Germinal center (tissue), 1 donor: ENCODE measurements at regions not wholly inside any gene's neighbourhood (a gene's known extent, or its start where the extent isn't known, plus 50 kb on each side); places are given as distances from the start of the nearest gene placed in this dataset.

Source experiments
- DNase-seq: peaks from one replicate; pipeline ENCODE4 v3.0.0; 2012; ENCODE audit warnings: mixed read lengths, low spot score

DNA sequence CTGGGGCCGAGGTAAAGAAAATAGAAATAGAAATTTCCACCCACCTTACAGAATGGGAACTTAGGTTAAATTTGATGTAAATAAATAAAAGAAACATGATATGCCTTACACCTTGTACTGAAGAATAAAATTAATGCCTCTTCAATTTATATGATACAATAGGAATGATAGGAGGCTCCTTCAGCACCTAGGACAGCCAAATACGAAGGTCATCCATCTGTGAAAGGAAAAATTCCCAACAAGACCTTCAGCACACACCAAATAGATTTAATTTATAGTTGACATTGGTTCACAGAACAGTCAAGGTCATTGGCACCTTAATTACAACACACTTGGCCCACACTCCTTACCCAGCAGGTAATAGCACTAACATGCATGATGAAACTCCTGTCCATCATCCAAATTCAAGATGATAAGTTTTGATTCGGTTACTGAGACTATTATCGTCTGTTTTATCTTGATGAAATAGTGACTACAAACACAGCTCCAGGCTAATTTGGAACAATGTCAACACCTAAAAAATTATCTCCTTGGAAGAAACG lies 250.9 kb downstream of the SNX13 start:
- no peak for DNase-seq

GRCh38 chr7:17690030-17690429 lies 250.3 kb downstream of the SNX13 start:
- DNase-seq, result no peak

DNA sequence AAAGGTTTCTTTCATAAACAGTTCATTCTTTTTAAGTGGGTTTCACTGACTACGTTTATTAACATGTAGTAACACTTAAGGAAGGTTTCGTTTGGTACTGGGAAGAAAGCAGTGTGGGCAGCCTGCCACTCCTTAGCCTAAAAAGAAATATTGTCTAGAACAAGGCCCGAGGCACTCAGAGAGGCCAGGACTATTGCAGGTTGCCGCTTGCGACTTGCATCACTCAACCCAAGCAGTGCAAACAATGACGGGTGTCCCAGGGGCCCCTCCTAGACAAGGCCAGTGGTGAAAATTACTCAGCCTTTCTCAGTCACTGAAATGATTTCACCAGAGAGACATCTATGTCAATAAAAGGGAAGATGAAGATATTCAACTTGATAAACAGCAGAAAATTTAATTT lies 243.9 kb downstream of the SNX13 start:
- DNase-seq, result no peak

DNA sequence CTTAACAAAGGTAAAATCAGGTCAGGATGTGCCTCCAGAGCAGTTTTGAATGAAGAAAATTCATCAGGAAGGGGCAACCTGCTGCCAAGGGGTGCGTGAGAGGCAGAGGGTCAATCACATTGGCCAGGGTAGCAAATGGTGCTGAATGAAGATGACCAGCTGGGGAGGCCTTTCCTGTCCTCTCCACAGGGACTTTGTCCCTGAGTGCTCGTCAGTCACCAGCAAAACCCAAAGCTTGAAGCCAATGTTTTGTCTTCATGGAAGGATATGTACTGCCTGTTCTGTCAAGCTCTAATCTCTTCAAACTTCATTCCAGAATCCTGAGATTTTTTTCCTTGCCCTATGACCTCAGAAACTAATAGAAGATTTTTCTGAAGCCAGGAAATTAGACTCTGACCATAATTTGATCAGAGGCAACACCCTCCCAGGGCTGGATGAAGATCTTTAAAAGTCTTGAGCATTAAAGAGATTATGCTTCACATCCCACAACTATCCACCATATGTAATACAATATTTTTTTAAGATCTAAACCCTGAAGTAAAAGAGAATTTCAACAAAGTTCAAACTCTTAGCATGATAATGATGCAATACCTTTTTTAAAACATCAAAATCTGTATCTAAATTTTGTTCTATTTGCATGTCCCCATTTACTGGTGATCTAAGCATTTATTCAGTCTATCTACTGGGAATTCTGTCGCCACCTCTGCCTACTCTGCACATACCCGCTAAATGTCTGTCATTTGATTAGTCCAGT lies 243.0 kb downstream of the SNX13 start:
- no peak for DNase-seq

DNA sequence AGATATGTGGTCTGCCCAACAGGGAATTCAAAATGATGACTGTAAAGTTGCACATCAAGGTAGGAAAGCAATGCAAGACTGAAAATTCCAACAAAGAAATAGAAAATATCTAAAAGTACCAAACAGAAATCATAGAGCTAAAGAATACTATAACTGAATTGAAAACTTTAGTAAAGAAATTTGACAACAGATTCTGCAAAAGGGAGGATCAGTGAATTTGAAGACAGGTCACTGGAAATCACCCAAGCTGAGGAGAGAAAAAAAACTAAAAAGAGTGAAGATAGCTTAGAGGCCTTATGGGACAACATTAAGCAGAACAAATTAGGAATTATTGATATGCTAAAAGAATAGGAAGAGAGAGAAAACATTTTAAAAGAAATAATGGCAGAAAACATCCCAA lies 240.6 kb downstream of the SNX13 start:
- DNase-seq, result no peak

GRCh38 chr7:17700138-17700537 lies 240.2 kb downstream of the SNX13 start:
- no peak for DNase-seq

DNA sequence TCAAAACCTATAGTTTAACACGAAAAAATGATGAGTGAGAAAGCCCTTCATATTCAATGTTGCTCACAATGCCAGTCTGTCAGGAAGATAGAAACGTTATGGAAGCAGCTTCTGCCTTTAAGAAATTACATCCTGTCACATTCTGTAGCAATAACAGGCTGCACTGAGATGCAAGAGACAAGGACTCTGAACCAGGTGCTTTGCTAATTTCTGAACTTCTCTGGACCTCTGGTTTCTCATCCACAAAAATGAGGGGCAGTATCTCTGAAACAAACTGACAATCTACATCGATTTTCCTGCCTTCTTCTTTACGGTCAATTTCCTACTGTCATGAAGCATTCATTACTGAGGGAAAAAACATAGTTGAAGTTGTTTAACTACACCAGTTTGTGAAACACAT lies 234.0 kb downstream of the SNX13 start:
- no peak for DNase-seq

DNA sequence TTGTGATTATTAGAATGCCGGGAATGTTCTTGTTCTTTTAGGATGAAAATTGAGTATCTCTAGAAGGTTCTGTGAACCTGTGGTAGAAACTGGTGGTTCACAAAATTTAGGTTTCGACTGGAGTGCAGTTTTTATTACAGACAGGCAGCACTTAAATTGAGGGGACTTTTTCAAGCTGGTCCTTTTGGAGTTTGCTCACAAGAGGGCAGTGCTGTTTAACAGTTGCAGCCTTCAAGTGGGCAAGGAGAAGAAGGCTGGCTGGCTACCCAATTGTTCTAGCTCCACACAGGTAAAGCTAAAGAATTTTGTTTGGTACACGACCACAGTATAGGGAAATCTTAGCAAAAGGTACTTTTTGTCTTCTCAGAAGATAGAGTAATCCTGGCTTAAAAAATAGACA lies 233.6 kb downstream of the SNX13 start:
- DNase-seq, result peak; percentile 33

DNA sequence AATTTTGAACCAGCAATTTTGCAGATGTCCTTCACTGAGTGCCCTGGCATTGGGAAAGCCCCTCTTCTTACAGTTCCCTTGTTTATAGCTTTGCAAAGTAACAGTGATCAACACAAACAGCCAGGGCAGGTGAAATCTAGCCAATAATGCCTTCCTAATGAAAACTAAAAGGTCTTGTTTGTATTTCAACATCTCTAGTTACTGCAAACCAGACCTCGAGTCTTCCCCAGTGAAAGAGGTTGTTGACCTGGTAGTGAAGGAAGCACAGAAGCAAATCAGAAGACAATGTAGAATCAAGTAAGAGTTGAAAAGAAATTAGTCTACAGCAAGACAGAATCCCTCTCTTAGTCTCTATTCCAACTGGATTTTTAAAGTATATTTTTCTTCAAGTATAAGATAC lies 231.2 kb downstream of the SNX13 start:
- no peak for DNase-seq

DNA sequence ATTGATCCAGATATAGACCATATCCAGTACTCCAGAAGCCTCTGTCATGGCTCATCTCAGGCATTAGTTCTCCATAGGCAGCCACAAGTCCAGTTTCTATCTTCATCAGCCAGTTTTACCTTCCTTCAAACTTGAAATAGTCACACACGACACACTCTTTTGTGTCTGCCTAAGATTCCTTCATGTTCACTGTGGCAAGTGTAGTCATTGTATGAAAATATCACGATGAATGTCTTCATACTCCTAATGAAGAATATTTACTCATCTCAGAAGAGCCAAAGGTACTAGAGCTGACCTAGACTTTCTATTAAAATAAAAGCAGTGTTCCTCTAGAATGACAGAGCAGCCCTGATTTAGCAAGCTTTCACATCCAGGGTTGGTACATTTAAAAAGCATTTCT lies 230.7 kb downstream of the SNX13 start:
- DNase-seq, result no peak

GRCh38 chr7:17710312-17710711 lies 230.0 kb downstream of the SNX13 start:
- no peak for DNase-seq

- no peak for DNase-seq
Measured at GRCh38 chr7:17713584-17713983, 226.7 kb downstream of the SNX13 start.

- DNase-seq, result no peak
Measured at GRCh38 chr7:17716816-17717215, 223.5 kb downstream of the SNX13 start.

DNA sequence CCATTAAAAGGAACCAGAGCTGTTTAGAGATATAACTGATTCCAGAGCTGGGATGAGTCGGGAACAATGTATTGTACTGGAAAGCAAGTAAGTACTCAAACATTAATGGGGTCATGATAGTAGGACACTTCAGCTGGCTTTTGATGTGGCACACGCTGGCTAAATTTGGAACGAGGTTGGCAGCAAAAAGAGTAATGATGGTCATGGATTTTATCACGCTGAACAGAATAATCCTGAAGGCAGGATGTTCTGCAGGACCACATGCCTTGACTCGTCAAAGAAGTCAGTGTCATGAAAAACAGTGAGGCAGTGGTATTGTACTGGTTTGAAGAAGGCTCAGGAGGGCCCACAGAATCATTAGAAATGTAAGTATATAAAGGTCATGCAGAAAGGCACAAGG lies 220.3 kb downstream of the SNX13 start:
- DNase-seq, result no peak

GRCh38 chr7:17721736-17722285 lies 218.5 kb downstream of the SNX13 start:
- no peak for DNase-seq

GRCh38 chr7:17722798-17723197 lies 217.5 kb downstream of the SNX13 start:
- no peak for DNase-seq

DNA sequence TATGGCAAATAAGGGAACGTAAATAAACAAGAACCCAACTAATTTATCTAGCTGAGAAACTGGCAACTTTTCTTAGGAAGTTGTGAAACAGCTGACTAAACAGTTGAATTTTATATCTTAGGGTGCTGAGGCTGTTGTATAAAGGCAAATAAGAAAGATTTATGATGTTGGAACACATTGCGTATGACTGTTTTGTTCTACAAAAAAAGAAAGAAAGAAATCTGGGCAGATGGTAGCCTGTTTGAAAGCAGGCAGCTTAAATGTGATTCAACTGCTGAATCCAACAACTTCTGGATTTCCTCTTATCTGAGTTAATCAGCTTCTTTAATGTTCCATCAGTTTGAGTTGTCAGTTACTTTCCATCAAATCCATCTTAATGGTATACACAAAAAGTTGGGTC lies 214.5 kb downstream of the SNX13 start:
- no peak for DNase-seq

DNA sequence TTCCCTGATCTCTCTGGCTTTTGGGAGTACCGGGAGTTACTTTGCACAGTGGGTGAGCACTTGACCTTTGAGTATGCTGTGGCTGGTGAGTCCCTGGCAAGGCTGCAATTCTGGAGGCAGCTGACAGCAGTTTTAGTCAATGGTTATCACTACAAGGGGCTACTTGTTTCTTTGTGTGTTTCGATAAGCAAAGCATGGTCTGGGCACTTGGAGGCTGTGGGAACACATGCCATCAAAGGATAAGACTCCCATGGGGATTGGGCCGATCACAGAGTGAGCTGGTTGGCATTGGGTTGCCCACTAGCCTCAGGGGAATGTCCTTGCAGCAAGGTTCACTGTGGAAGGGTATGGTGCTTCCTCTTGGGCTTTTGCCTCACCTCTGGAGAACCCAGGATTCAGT lies 208.2 kb downstream of the SNX13 start:
- DNase-seq, result no peak
